Hematopoietic multipotent progenitor cell treated with erythropoietin and hydrocortisone succinate and interleukin-3 and kit ligand, for 4 days (in vitro differentiated cells): ENCODE measurements at regions not wholly inside any gene's neighbourhood (a gene's known extent, or its start where the extent isn't known, plus 50 kb on each side); places are given as distances from the start of the nearest gene placed in this dataset.

Experiments
- DNase-seq: peaks from one replicate; pipeline ENCODE4 v3.0.0-alpha.2; 2015

- no peak for DNase-seq
Observed at GRCh38 chr20:12597551-12597950, 411.2 kb upstream of the SPTLC3 start.

GRCh38 chr20:12598894-12599293 lies 409.9 kb upstream of the SPTLC3 start:
- no peak for DNase-seq

GRCh38 chr20:12599494-12599893 lies 409.3 kb upstream of the SPTLC3 start:
- no peak for DNase-seq

- DNase-seq: no peak
Observed at GRCh38 chr20:12605751-12606150, 403.0 kb upstream of the SPTLC3 start.

GRCh38 chr20:12610871-12611270 lies 397.9 kb upstream of the SPTLC3 start:
- no peak for DNase-seq

GRCh38 chr20:12614764-12615163 lies 394.0 kb upstream of the SPTLC3 start:
- no peak for DNase-seq

GRCh38 chr20:12617076-12617475 lies 391.7 kb upstream of the SPTLC3 start:
- no peak for DNase-seq

- DNase-seq: no peak
Observed at GRCh38 chr20:12623870-12624269, 384.9 kb upstream of the SPTLC3 start.

- DNase-seq: no peak
Observed at GRCh38 chr20:12627485-12627884, 381.3 kb upstream of the SPTLC3 start.

GRCh38 chr20:12638633-12639312 lies 370.0 kb upstream of the SPTLC3 start:
- DNase-seq: no peak

GRCh38 chr20:12640251-12640650 lies 368.5 kb upstream of the SPTLC3 start:
- no peak for DNase-seq

- DNase-seq: no peak
Observed at GRCh38 chr20:12641619-12642018, 367.2 kb upstream of the SPTLC3 start.

GRCh38 chr20:12644461-12644860 lies 364.3 kb upstream of the SPTLC3 start:
- no peak for DNase-seq

GRCh38 chr20:12649234-12649633 lies 359.5 kb upstream of the SPTLC3 start:
- DNase-seq: no peak

GRCh38 chr20:12653642-12654041 lies 355.1 kb upstream of the SPTLC3 start:
- no peak for DNase-seq

- DNase-seq: no peak
Observed at GRCh38 chr20:12659942-12660341, 348.8 kb upstream of the SPTLC3 start.

- peak; percentile 10 for DNase-seq
Observed at GRCh38 chr20:12660918-12661317, 347.9 kb upstream of the SPTLC3 start.

- no peak for DNase-seq
Observed at GRCh38 chr20:12670301-12670700, 338.5 kb upstream of the SPTLC3 start.

GRCh38 chr20:12673352-12673751 lies 335.4 kb upstream of the SPTLC3 start:
- DNase-seq: no peak

GRCh38 chr20:12677925-12678324 lies 330.8 kb upstream of the SPTLC3 start:
- DNase-seq: no peak

GRCh38 chr20:12679447-12679846 lies 329.3 kb upstream of the SPTLC3 start:
- DNase-seq: no peak

- DNase-seq: no peak
Observed at GRCh38 chr20:12682613-12683012, 326.2 kb upstream of the SPTLC3 start.

- no peak for DNase-seq
Observed at GRCh38 chr20:12687476-12687875, 321.3 kb upstream of the SPTLC3 start.

- no peak for DNase-seq
Observed at GRCh38 chr20:12695937-12696336, 312.8 kb upstream of the SPTLC3 start.

- DNase-seq: no peak
Observed at GRCh38 chr20:12698817-12699216, 310.0 kb upstream of the SPTLC3 start.
